Head of caudate nucleus (tissue), 42 donors: ENCODE measurements at regions not wholly inside any gene's neighbourhood (a gene's known extent, or its start where the extent isn't known, plus 50 kb on each side); places are given as distances from the start of the nearest gene placed in this dataset.
A peak's percentile ranks its signal among the peaks of the same experiment; 100 is the strongest.
"Not testable (repeated sequence)": the region's sequence is repeated elsewhere in the genome, so short reads cannot be mapped to it uniquely, and the experiment has no call there.

Source experiments
- DNase-seq, 42 donors: peaks; one replicate each; pipeline versions ENCODE4 v3.0.0 to v3.0.0-alpha.2; 2020 to 2021; ENCODE audit warnings: mixed read lengths in 7 of 42
- intact Hi-C: fragments of 100-400 bp; cut with DNase I; formaldehyde crosslinking; loops from one replicate; pipeline ENCODE4 v1.15.0; 2022

DNA sequence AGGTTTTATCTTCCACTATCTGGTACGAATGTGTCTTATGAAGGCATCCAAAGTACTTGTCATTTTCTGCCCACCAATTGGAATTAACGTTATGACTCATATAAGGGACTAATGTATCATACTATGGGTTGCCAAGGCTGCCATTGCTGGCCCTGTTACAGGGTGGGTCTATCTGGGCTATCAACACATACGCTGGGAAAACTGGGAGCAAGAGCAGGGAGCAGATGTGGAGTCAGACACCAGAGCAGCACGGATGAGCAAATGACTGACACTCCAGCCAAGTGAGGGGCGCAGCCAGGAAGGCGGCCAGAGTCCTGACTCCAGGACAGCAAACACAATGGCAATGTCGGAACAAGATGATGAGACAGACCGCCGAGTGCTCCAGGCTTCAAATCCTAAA, 145.9 kb downstream of the COPS8 start:
- no peak for DNase-seq
- intact Hi-C loops = no loop called here

DNA sequence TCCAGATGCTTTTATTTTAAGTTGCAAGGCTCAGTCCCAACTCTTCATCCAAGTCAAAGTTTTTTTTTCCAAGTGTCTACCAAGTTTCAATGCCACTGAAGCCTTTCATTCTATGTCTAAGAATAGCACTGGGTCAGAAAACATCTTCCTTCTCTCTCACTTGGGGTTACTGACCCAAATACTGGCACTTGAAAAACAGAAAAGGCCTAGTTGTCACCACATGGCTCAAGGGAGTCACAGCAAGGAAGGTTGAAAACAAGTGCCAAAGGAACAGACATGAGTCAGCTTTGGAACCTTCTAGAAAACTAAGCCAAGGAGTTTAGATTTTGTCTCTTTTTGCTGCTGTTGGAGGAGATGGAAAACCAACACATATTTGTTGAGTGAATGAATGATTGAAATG, 146.5 kb downstream of the COPS8 start:
- DNase-seq = peak in 1 of 42 donors; percentile 4
- intact Hi-C loops = no loop called here

DNA sequence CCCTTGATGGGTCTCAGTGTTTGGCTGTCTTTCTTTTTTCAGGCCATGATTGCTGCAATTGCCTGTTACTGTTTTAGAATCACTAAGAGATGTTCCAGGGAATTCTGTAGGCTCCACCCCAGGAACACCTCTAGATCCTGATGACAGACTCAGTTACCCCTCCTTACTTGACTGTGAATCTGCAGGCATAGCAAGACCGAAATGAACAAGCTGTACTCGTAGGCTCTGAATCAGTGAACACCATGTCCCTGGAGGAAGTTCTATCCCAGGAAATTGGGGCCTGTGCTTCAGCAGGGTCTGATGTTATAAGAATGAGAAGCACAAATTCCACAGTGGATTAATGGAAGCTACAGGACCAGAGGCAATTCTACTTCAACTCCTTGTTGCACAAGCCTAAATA, 148.6 kb downstream of the COPS8 start:
- no peak for DNase-seq
- intact Hi-C loops = no loop called here

DNA sequence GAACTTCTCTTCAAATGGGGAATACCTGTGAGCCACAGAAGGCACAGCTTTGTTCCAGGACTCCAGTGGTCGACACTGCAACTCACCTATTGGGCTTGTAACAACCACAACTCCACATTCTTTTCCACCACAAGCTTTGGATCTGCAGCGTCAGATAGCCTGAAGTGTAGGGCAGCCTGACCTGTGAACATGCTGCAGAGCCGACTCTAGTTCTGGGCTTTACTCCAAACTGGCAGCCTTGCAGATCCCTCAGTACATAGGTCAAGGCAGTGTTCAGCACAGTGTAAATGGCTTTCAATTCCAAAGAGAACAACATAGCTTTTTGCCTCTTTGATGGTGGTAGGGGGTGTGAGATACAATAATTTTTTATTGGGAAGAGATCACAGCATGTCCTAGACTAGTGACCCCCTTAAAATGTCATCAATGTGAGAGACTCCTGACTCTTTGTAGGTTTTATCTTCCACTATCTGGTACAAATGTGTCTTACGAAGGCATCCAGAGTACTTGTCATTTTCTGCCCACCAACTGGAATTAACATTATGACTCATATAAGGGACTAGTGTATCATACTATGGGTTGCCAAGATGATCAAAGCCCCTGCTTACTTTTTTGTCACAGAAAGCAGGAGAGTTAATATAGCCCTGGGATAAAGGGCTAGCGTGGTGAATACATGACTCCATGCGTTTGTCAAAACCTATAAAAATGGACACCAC, 149.8 kb downstream of the COPS8 start:
- intact Hi-C loops = no loop called here
- DNase-seq = peak in 5 of 42 donors; percentile 3 to 16 (median 6)

DNA sequence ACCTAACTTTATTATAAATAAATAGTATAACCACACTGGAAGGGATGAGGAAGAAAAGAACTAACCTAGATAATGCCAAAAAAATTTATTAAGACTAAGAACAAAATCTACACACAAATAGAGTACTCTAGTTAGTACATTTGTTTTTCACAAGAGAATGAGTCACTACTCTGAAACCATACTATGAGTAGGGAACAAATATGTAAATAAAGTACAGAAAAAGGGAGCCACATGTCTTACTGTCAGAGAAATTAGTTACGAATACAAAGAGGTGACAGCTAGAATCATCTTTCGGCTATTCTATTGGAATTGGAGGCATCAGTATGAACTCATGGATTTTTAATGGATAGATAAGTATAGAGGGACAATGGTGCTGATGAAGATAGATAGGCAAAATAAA, 150.5 kb downstream of the COPS8 start:
- intact Hi-C loops = no loop called here
- DNase-seq = no peak

DNA sequence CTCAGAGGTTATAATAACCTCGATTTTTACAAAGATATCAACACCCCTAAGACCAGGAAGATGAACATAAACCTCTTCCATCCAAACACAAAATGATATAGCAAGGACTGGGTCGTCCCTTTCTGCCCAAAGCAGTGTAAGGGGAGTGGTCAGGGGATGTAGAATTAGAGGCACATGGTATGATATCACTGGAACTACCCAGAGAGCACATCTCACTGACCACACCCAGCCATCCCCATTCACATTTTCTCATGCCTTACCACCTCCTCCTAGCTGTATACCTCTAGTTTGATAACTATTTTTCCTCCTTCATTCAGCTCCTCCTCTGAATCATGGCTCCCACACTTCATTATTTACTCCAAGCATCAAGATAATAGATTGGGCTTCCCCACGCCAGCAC, 152.6 kb downstream of the COPS8 start:
- intact Hi-C loops = no loop called here
- no peak for DNase-seq

DNA sequence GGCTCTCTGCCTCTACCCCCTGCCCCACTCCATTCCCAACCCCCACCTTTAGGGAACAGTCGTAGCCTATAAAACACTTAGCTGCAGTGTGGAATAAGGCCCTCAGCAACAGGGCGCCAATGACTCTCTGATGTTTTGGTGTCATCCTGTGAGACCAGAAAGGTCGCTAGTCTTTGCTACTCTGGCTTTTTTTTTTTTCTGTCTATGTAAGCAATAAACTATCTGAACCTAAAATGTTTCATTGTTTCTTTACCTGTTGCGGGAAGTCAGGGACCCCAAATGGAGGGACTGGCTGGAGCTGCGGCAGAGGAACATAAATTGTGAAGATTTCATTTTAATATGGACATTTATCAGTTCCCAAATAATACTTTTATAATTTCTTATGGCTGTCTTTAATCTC, 154.6 kb downstream of the COPS8 start:
- no peak for DNase-seq

DNA sequence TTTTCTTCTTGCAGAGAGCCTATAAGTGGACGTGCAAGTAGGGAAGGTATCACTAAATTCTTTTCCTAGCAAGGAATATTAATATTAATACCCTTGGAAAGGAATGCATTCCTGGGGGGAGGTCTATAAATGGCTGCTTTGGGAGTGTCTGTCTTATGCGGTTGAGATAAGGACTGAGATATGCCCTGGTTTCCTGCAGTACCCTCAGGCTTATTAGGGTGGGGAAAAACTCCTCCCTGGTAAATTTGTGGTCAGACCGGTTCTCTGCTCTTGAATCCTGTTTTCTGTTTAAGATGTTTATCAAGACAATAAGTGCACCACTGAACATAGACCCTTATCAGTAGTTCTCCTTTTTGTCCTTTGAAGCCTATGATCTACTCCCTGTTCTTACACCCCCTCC, 155.2 kb downstream of the COPS8 start:
- intact Hi-C loops, DNase-seq: not testable (repeated sequence)

More for the DNA sequence above, 154.6 kb downstream of the COPS8 start:
- intact Hi-C loops = no loop called here

DNA sequence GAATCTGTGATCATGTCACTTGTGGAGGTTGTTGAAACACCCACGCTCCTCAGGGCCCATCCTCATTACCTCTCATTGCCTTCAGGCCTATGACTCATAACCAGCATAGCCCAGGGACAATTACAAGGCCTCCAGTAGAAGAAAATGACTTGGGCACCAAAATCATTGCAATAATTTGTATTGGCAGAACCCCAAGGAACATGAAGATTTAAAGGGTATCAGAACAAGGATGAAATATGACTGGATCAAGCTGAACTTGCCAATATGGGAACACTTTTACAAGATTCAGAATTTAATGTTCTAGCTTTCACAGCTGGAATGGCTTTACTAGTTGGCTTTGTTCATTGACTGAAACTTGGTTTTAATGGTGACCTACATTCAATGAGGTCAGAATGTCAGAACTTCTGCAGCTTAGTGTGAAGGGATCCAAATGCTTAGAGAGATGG, 156.4 kb downstream of the COPS8 start:
- no peak for DNase-seq
- intact Hi-C loops = no loop called here

DNA sequence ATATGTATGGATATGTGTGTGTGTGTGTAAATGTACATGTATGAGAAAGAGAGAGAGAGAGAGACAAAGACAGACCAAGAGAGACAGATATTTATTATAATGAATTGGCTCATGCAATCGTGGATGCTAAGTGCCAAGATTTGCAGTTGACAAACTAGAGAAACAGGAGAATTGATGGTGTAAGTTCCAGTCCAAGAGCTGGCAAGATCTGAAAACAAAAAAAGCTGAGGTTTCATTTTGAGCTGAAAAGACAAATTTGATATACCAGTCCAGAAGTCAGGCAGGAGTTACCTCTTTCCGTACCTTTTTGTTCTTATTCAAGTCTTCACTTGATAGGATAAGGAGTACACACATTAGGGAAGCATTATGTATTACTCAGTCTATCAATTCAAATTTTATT, 157.8 kb downstream of the COPS8 start:
- DNase-seq = no peak
- intact Hi-C loops = no loop called here

DNA sequence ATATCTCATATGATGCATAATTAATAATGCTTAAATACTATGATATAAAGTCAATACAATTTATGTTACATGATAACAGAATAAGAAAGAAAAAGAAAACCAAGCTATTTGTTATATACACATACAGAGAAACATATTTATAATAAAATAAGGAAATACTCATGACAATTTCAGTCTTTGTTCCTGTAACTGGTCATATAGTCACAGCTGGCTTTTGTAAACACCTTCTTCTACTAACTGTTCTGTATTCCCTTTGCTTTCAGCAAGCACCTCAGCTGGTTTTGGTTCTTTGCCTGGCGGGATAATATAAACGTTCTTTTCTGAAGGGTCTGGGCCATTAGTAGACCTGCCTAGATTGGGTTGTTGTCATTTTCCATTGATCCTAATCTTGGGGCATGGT, 158.5 kb downstream of the COPS8 start:
- intact Hi-C loops = no loop called here

DNA sequence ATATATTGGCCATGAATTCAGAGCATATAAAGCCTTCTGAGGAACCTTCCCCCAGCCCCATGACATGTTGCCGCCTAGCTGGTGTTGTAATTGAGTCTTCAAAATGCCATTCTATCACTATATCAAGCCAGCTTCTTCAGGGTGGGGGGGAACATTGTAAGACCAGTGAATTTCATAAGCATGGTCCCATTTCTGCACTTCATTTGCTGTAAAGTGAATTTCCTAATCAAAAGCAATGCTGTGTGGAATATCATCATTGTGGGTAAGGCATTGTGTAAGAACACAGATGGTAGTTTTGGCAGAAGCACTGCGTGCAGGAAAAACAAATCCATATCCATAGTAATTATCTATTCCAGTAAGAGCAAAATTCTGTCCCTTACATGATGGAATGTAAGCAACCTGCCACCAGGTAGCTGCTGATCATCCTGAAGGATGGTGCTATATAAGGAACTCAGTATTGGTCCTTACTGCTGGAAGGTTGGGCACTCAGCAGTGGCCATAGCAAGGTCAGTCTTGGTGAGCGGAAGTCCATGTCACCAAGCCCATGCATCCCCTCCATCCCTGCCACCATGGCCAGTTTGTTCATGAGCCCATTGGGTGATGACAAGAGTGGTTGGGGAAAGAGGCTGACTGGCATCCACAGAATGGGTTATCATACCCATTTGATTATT, 159.4 kb downstream of the COPS8 start:
- no peak for DNase-seq
- intact Hi-C loops = no loop called here

More for the DNA sequence above, 158.5 kb downstream of the COPS8 start:
- no peak for DNase-seq

DNA sequence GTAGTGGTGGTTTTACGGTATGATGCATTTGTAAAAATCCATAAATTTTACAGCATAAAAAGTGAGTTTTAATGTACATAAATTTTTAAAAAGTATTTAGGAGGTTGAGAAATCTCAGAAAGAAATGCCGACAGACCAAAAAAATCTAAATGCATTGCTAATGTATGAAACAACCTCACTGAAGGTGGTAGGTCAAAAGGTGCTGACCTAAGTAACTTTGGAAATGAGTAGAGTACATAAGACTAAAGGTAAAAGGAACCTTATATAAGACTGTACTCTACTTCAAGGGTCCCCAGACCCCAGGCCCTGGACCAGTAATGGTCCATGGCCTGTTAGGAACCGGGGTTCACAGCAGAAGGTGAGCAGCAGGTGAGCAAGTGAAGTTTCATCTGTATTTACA, 163.4 kb downstream of the COL6A3 start:
- DNase-seq = no peak
- intact Hi-C loops = no loop called here

DNA sequence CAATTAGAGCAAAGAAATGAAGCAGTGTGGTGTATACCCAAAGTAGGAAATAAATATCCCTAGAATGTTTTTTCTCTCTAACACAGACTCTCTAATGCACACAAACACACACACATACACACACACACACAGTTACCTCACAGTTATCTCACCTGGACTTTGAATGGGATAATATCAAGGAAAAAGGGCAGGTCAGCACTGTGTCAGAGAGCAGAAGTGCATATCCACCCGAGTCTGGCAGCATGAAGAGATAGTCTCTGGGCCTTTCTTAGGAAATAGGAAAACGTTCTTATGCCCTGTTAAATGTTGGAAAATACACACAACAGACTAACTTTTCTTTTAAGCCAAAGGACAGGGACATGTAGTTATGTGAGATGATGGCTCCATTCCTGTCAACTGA, 162.0 kb downstream of the COL6A3 start:
- intact Hi-C loops = no loop called here
- DNase-seq = no peak

DNA sequence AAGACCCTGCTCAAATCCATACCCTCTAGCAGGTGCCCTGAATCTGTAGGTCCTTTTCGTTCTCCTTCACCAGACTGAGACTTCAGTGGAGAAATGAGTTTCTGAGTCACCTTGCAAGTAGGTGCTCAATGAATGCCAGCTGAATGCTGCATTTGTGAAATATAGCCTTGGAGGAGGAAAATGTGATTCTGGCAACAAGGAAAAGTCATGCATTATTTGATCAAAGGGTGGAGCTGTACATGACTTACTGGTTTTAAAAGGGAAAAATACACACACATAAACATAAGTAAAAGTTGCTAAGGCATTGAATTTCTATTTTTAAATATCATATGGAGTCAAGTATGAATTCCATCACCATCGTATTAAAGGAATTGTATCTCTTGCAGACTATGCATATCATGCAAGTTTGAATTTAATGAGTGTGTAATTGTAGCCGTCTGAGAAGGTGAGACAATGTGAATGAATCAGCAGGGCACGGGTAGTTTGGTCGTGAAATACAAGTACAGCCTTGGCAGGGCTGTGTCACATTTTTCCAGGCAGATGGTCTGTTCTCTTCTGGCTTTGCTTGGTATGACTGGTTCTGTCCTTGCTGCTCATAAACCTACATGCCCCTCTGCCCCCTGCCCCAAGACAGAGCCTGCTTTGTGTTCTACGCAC, 160.8 kb downstream of the COL6A3 start:
- DNase-seq = no peak
- intact Hi-C loops = no loop called here

DNA sequence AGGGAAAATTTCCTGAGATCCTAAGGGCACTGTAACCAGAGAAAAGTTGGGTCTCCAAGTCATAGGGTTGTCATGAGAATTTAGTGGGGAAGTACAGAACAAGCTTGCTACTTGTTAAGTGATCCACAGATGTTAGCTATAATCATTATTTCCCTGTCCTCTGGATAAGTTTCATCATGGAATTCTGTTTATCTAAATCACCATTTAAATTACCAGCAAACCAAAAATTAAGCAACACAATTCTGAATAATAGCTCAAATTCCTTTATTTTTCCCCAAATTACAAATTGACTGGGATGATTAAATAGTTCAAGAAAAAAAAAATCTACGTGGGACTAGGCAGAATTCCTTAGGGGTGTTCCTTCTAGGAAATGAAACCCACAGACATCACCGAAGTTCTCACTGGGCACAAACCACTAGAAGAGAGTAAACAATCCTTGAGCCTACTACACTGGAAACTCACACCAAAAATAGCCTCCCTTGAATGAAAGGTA, 159.5 kb downstream of the COL6A3 start:
- intact Hi-C loops = no loop called here
- no peak for DNase-seq

DNA sequence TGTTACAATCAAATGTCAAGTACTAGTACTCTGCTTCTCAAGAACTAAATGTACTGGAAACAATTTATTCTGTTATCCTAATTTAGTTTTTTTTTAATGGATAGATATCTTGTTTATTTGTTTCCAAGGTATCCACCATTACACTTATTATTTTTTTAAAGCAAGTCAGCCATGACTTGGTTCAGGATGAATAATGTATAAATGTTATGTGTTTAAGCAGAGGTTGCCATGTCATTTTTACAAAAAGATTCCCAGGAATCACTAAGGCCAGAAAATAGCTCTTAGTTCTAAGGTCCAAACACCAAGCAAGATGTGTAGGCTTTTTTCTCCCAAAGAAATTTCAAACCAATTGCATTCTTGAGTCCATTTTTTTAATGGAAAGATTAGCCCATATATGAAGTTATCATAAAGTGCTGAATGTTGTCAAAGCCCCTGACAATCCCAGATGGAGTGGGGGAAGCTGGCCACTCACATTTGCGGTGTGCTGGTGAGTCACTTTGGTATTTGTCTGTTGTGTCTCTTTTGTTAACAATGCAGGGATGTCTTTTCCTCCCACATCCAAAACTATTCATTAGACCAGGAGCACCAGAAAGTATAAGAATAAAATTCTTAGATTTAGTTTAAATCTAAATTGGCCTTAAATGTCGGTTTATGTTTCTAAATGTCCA, 158.9 kb downstream of the COL6A3 start:
- intact Hi-C loops = no loop called here
- no peak for DNase-seq

DNA sequence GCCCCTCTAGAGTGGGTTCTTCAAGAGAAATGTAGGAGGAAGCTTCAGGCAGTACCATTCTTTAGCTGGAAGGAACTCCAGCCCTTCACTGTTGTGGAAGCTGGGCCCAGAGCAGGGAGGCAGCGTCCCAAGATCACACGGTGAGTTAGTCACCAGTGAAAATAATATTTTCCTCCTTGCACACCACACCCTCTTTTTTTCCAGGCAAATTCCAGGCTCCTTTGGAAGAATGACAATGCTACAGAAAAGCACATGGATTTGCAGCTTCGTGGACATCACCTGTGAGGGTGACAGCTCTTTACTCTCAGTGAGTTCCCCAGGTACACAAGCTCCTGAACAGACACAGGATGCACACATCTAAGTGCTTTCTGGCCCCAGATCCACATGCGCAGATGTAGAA, 157.1 kb downstream of the COL6A3 start:
- DNase-seq = no peak
- intact Hi-C loops = no loop called here

DNA sequence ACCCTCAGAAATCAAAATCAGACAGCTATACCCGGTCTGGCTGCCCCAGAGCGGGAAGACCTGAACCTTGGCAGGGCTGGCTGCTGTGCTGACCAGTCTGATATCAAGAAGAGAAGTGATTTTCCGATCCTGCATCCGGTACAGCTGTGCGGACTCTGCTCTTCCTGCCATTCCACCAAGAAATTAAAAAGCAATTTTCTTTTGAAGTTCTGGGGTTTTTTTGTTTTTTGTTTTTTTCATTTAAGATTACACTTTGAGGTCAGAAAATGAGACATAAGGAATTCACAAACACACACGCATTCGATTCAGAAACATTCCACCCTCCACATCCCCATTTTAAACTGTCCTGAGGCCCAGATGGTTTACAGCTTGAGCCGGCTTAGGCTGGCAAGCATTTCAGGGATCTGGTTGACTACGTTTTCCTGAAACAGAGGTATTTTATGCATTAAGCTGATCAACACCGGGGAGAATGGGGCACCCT, 156.5 kb downstream of the COL6A3 start:
- no peak for DNase-seq
- intact Hi-C loops = no loop called here

DNA sequence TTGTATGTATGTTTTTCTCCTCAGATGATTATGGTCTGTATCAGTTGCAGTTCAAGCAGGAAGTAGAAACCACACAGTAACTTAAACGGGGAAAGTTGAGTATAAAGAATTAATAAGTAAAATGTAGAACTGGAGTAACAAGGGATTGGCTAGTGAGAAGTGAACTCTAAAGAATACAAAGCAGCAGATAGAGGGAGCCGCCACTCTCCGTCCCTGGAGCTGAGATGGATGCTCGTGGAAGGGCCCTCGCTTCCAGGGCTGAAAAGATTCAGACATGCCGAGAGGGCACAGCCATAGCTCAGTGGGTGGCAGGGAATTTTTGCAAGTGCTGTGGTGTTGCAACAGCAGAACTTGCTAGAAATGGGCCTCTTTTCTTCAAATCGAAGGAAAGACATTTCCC, 155.8 kb downstream of the COL6A3 start:
- no peak for DNase-seq
- intact Hi-C loops = no loop called here
